Endodermal cell (in vitro differentiated cells): ENCODE measurements at regions not wholly inside any gene's neighbourhood (a gene's known extent, or its start where the extent isn't known, plus 50 kb on each side); places are given as distances from the start of the nearest gene placed in this dataset.

Source experiments
- DNase-seq: peaks from one replicate; pipeline ENCODE4 v3.0.0-alpha.2; 2017
- H3K27ac ChIP-seq: 2 replicates; pipeline ENCODE4 v1.5.1; 2013; ENCODE audit warnings: mild to moderate bottlenecking, low read depth, low read length, moderate library complexity
- H3K27me3 ChIP-seq: 2 replicates; pipeline ENCODE4 v1.6.1; 2013; ENCODE audit warnings: mild to moderate bottlenecking, low read length, moderate library complexity; ENCODE audit not compliant: insufficient read depth, control insufficient read depth, poor library complexity, severe bottlenecking
- H3K36me3 ChIP-seq: 2 replicates; pipeline ENCODE4 v1.7.0; 2013; ENCODE audit warnings: mild to moderate bottlenecking, low read length, moderate library complexity; ENCODE audit not compliant: control insufficient read depth, insufficient read depth
- H3K4me1 ChIP-seq: one replicate; pipeline ENCODE4 v1.7.0; 2013; ENCODE audit warnings: low read length; ENCODE audit not compliant: control insufficient read depth, insufficient read depth
- H3K4me3 ChIP-seq: 2 replicates; pipeline ENCODE4 v1.5.1; 2013; ENCODE audit warnings: mild to moderate bottlenecking, low read length, moderate library complexity
- H3K9ac ChIP-seq: 2 replicates; pipeline ENCODE4 v1.6.1; 2013; ENCODE audit warnings: mild to moderate bottlenecking, low read length, moderate library complexity; ENCODE audit not compliant: poor library complexity, severe bottlenecking; ENCODE audit errors: extremely low read depth
- H3K9me3 ChIP-seq: 2 replicates; pipeline ENCODE4 v1.6.1; 2013; ENCODE audit warnings: mild to moderate bottlenecking, low read length, moderate library complexity; ENCODE audit not compliant: control insufficient read depth
- H3K27ac Mint-ChIP-seq: 2 replicates; pipeline ENCODE4 v1.8.0; 2020; ENCODE audit warnings: mixed read lengths
- H3K27me3 Mint-ChIP-seq: 2 replicates; pipeline ENCODE4 v1.8.0; 2021; ENCODE audit warnings: mild to moderate bottlenecking, mixed read lengths; ENCODE audit not compliant: insufficient read depth
- H3K36me3 Mint-ChIP-seq: 2 replicates; pipeline ENCODE4 v1.8.0; 2020; ENCODE audit warnings: low read depth, mixed read lengths
- H3K4me1 Mint-ChIP-seq: 2 replicates; pipeline ENCODE4 v1.8.0; 2020; ENCODE audit warnings: mixed read lengths
- H3K4me3 Mint-ChIP-seq: 2 replicates; pipeline ENCODE4 v1.8.0; 2020; ENCODE audit warnings: mild to moderate bottlenecking, moderate library complexity, mixed read lengths
- H3K9me3 Mint-ChIP-seq: 2 replicates; pipeline ENCODE4 v1.8.0; 2020; ENCODE audit warnings: mild to moderate bottlenecking, mixed read lengths
- WGBS, 2 experiments: methylation state at CpG; one replicate each; pipeline versions ENCODE4 v1.1.5 to v1.1.7; 2013; ENCODE audit warnings: missing lambda C conversion rate in 2 of 2, mixed read lengths in 1 of 2; ENCODE audit not compliant: insufficient coverage in 1 of 2, insufficient read length in 1 of 2; 5-methylcytosine and 5-hydroxymethylcytosine counted together
- TF ChIP-seq, protein P1 (sequence below): fragments of 200-600 bp; sonication (generic); conservative IDR thresholded peaks from 2 replicates; pipeline ENCODE4 v1.5.0; 2021; ENCODE audit warnings: antibody characterized with exemption, mild to moderate bottlenecking

DNA sequence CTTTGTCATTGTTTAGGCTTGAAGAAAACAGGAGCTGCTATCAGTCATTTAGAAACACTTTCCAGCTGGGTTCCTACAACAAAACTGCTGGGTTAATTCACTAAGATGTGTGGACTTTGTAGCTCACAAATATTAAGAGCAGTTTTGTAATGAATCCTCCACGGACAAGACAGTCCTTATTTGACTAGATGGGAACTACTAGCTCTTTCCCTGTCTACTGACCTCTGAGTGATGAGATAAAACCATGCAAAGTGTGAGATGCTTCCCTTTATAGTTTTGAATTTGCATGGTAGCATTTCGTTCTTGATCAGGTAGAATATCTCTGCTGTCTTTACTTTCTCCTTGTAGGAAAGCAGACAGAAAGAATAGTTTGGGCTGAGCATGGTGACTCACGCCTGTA lies 72.9 kb upstream of the STXBP6 start:
- TF ChIP-seq, protein P1, sequence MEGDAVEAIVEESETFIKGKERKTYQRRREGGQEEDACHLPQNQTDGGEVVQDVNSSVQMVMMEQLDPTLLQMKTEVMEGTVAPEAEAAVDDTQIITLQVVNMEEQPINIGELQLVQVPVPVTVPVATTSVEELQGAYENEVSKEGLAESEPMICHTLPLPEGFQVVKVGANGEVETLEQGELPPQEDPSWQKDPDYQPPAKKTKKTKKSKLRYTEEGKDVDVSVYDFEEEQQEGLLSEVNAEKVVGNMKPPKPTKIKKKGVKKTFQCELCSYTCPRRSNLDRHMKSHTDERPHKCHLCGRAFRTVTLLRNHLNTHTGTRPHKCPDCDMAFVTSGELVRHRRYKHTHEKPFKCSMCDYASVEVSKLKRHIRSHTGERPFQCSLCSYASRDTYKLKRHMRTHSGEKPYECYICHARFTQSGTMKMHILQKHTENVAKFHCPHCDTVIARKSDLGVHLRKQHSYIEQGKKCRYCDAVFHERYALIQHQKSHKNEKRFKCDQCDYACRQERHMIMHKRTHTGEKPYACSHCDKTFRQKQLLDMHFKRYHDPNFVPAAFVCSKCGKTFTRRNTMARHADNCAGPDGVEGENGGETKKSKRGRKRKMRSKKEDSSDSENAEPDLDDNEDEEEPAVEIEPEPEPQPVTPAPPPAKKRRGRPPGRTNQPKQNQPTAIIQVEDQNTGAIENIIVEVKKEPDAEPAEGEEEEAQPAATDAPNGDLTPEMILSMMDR = no peak
- no peaks in the 10 kb centered on the region for H3K27me3 Mint-ChIP-seq
- Histone ChIP-seq H3K27me3 (no peaks in the 10 kb centered on the region), H3K9ac (no peak overlapping the region), H3K36me3 (no peaks in the 10 kb centered on the region), H3K4me1 (peaks cover 5% of the 10 kb centered on the region), H3K4me3 (no peak overlapping the region), H3K27ac (no peak overlapping the region), H3K9me3 (no peaks in the 10 kb centered on the region)
- DNase-seq = no peak
- no peaks in the 10 kb centered on the region for H3K9me3 Mint-ChIP-seq
- no peaks in the 10 kb centered on the region for H3K36me3 Mint-ChIP-seq
- H3K4me3 Mint-ChIP-seq = no peak overlapping the region
- no peaks in the 10 kb centered on the region for H3K4me1 Mint-ChIP-seq
- WGBS, 2 experiments = 73 to 93% methylated on average over 1 to 3 of the region's 3 CpGs
- no peak overlapping the region for H3K27ac Mint-ChIP-seq

DNA sequence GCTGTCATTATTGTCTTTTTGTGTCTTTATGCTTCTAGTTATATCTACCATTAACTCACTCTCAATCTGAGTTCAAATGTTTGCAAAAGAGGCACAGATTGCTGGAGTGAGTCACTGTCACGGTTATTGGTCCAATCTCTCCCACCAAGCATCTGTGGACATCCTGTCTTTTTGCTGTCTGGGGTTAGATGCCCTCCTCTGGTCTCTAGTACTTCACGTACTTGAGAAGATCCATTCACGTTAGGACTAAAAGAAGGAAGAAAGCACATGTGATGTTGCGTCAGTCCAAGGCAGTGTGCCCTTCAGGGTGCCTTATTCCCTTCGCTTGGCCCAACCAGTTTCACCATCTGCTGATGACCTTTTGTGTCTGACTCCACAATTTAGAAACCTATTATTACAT lies 72.3 kb upstream of the STXBP6 start:
- peaks cover 5% of the 10 kb centered on the region for H3K4me1 ChIP-seq
- Mint-ChIP-seq H3K9me3 (no peaks in the 10 kb centered on the region), H3K36me3 (no peaks in the 10 kb centered on the region), H3K27ac (no peak overlapping the region), H3K4me1 (no peaks in the 10 kb centered on the region), H3K27me3 (no peaks in the 10 kb centered on the region), H3K4me3 (no peak overlapping the region)
- H3K4me3 ChIP-seq = no peak overlapping the region
- 92 to 96% methylated on average over 4 to 5 of the region's 5 CpGs for WGBS, 2 experiments
- DNase-seq = no peak
- TF ChIP-seq, protein P1 = no peak
- no peak overlapping the region for H3K27ac ChIP-seq
- no peak overlapping the region for H3K9ac ChIP-seq
- no peaks in the 10 kb centered on the region for H3K27me3 ChIP-seq
- H3K9me3 ChIP-seq = no peaks in the 10 kb centered on the region
- H3K36me3 ChIP-seq = no peaks in the 10 kb centered on the region

- TF ChIP-seq, protein P1 = no peak
- Histone ChIP-seq H3K9me3 (no peaks in the 10 kb centered on the region), H3K9ac (no peak overlapping the region), H3K36me3 (no peaks in the 10 kb centered on the region), H3K4me3 (no peak overlapping the region), H3K27me3 (no peaks in the 10 kb centered on the region), H3K4me1 (peaks cover 5% of the 10 kb centered on the region), H3K27ac (no peak overlapping the region)
- no peaks in the 10 kb centered on the region for H3K4me1 Mint-ChIP-seq
- H3K27me3 Mint-ChIP-seq = no peaks in the 10 kb centered on the region
- no peak overlapping the region for H3K4me3 Mint-ChIP-seq
- WGBS, 2 experiments = 69 to 84% methylated on average over 2 to 3 of the region's 3 CpGs
- H3K36me3 Mint-ChIP-seq = no peaks in the 10 kb centered on the region
- H3K9me3 Mint-ChIP-seq = no peaks in the 10 kb centered on the region
- H3K27ac Mint-ChIP-seq = no peak overlapping the region
- DNase-seq = no peak
Measured at GRCh38 chr14:25121337-25122129, 71.6 kb upstream of the STXBP6 start.
